Thoracic aorta (tissue), 2 donors: ENCODE measurements at regions not wholly inside any gene's neighbourhood (a gene's known extent, or its start where the extent isn't known, plus 50 kb on each side); places are given as distances from the start of the nearest gene placed in this dataset.

ENCODE experiments used
- ATAC-seq: fragments of 150-250 bp; one replicate; pipeline ENCODE4 v1.8.0; 2017; ENCODE audit warnings: low read depth; ENCODE audit not compliant: insufficient number of reproducible peaks, low FRiP score
- DNase-seq: peaks from one replicate; pipeline ENCODE4 v3.0.0-alpha.2; 2020; ENCODE audit warnings: low spot score
- H3K27ac ChIP-seq, 2 donors: fragments of 200-600 bp; sonication (generic); 1 replicate in 1 of 2; 2 replicates in 1 of 2; pipeline ENCODE4 v1.5.1; 2016; ENCODE audit warnings: mild to moderate bottlenecking in 2 of 2, moderate library complexity in 2 of 2
- H3K27me3 ChIP-seq: fragments of 200-600 bp; sonication (generic); replicated peaks from 2 replicates; pipeline ENCODE4 v1.6.0; 2016; ENCODE audit warnings: mild to moderate bottlenecking; ENCODE audit not compliant: insufficient read depth
- H3K36me3 ChIP-seq: fragments of 200-600 bp; sonication (generic); one replicate; pipeline ENCODE4 v1.5.1; 2016
- H3K4me1 ChIP-seq, 2 donors: fragments of 200-600 bp; sonication (generic); 1 replicate in 1 of 2; 2 replicates in 1 of 2; pipeline versions ENCODE4 v1.5.1 to v1.6.0; 2016; ENCODE audit warnings: low read depth in 2 of 2, mild to moderate bottlenecking in 1 of 2; ENCODE audit not compliant: control insufficient read depth in 1 of 2
- H3K4me3 ChIP-seq: fragments of 200-600 bp; sonication (generic); 2 replicates; pipeline ENCODE4 v1.5.1; 2016; ENCODE audit warnings: mild to moderate bottlenecking
- H3K9me3 ChIP-seq: fragments of 200-600 bp; sonication (generic); 2 replicates; pipeline ENCODE4 v1.5.1; 2016
- CTCF ChIP-seq: fragments of 200-600 bp; sonication (generic); IDR thresholded peaks from one replicate; pipeline ENCODE4 v1.5.1; 2019; ENCODE audit warnings: antibody characterized with exemption

DNA sequence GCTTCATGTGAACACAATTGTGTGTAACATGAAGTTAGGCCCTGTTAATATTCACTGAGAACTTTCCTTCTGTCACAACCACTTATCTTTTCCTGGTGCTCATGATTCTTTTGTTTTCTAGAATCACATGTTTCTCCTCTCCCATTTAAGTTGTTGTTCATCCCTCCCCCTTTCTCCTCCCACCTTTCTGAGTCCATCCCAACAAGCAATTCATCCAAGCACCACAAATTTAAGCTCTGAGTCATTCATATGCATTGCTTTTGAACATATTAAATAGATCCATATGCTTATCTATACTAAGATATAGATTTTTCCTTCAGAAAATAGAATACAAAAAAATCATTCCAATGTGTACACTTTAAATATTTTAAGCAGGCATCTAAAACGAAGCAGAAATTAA is 75.2 kb upstream of the NFIB start:
- Histone ChIP-seq H3K4me3 (no peak overlapping the region), H3K4me1 (no peaks in the 10 kb centered on the region), H3K9me3 (peaks cover 5% of the 10 kb centered on the region), H3K36me3 (no peaks in the 10 kb centered on the region), H3K27me3 (no peaks in the 10 kb centered on the region), H3K27ac (no peak overlapping the region)
- DNase-seq (no peak), ATAC-seq (no peak)
- no peak for TF ChIP-seq CTCF

- Histone ChIP-seq H3K27me3 (no peaks in the 10 kb centered on the region), H3K36me3 (no peaks in the 10 kb centered on the region), H3K27ac (no peak overlapping the region), H3K9me3 (no peaks in the 10 kb centered on the region), H3K4me3 (no peak overlapping the region), H3K4me1 (no peaks in the 10 kb centered on the region)
- ATAC-seq = no peak
- TF ChIP-seq CTCF = no peak
- DNase-seq = no peak
These were observed 69.8 kb upstream of the NFIB start for GRCh38 chr9:14383773-14384172.

DNA sequence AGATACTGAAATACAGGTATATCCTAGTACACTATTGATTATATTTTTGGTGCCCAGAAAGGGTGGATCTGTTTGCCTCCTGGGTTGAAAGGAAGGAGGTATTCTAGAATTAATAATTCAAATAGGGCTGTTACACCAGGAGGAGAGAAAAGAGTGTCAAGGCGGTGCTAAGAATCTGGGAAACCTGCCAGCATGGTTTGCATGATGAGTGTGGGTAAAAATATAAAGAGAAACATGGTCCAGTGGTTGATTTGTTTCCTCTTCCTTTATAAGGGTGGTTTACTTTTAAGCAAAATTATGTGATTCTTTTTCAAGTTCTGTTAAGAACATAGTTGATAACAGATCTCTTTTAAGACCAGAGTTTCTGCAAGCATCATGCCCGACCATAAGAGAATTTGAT is 69.4 kb upstream of the NFIB start:
- H3K27me3 ChIP-seq = no peaks in the 10 kb centered on the region
- no peak overlapping the region for H3K4me3 ChIP-seq
- H3K9me3 ChIP-seq = no peaks in the 10 kb centered on the region
- no peaks in the 10 kb centered on the region for H3K36me3 ChIP-seq
- TF ChIP-seq CTCF = no peak
- DNase-seq (no peak), ATAC-seq (no peak)
- H3K27ac ChIP-seq = no peak overlapping the region
- no peaks in the 10 kb centered on the region for H3K4me1 ChIP-seq

- H3K9me3 ChIP-seq = no peaks in the 10 kb centered on the region
- no peak overlapping the region for H3K4me3 ChIP-seq
- no peaks in the 10 kb centered on the region for H3K27me3 ChIP-seq
- no peaks in the 10 kb centered on the region for H3K36me3 ChIP-seq
- no peak for DNase-seq
- H3K4me1 ChIP-seq = no peaks in the 10 kb centered on the region
- TF ChIP-seq CTCF = no peak
- ATAC-seq = no peak
- H3K27ac ChIP-seq = no peak overlapping the region
These were observed 66.3 kb upstream of the NFIB start for GRCh38 chr9:14380061-14380836.

GRCh38 chr9:14379280-14379679 is 65.3 kb upstream of the NFIB start:
- TF ChIP-seq CTCF = no peak
- no peak for DNase-seq
- ATAC-seq = no peak
- Histone ChIP-seq H3K9me3 (no peaks in the 10 kb centered on the region), H3K4me3 (no peak overlapping the region), H3K27me3 (no peaks in the 10 kb centered on the region), H3K36me3 (no peaks in the 10 kb centered on the region), H3K4me1 (no peaks in the 10 kb centered on the region), H3K27ac (no peak overlapping the region)
